ENCODE measurements at regions not wholly inside any gene's neighbourhood (a gene's known extent, or its start where the extent isn't known, plus 50 kb on each side); places are given as distances from the start of the nearest gene placed in this dataset.

GRCh38 chr3:72111265-72112205 lies 326.6 kb upstream of the PROK2 start:
- no peak for DNase-seq (ENCODE audit: low spot score)
- Histone ChIP-seq H2AFZ (no peak overlapping the region), H4K20me1 (ENCODE audit: insufficient read depth, poor library complexity, severe bottlenecking) (no peaks in the 10 kb centered on the region), H3K79me2 (no peaks in the 10 kb centered on the region), H3K27me3 (no peaks in the 10 kb centered on the region), H3K4me1 (ENCODE audit: insufficient read depth) (peaks cover 5% of the 10 kb centered on the region), H3K4me3 (no peak overlapping the region), H3K4me2 (no peak overlapping the region), H3K9me3 (ENCODE audit: low read depth) (no peaks in the 10 kb centered on the region), H3K27ac (no peak overlapping the region), H3K9me2 (replicated peaks; ENCODE audit: insufficient read depth) (no peaks in the 10 kb centered on the region), H3K36me3 (replicated peaks; ENCODE audit: insufficient read depth, low read depth) (no peaks in the 10 kb centered on the region)
- whole genome bisulfite sequencing (ENCODE audit: low lambda C conversion rate, missing lambda C conversion rate): 64% methylated on average over 7 of the region's 7 CpGs
- TF ChIP-seq EZH2 (IDR thresholded peaks at IDR 0.05; ENCODE audit: borderline replicate concordance) (no peak), EZH2phosphoT487 (IDR thresholded peaks at IDR 0.05; ENCODE audit: low read depth, severe bottlenecking, unreplicated experiment) (peak; percentile 59), CTCF (IDR thresholded peaks at IDR 0.05; ENCODE audit: poor library complexity) (no peak)

- Histone ChIP-seq H3K27ac (no peak overlapping the region), H3K4me2 (no peak overlapping the region), H4K20me1 (ENCODE audit: insufficient read depth, poor library complexity, severe bottlenecking) (no peaks in the 10 kb centered on the region), H3K4me1 (ENCODE audit: insufficient read depth) (peaks cover 5% of the 10 kb centered on the region), H3K9me2 (replicated peaks; ENCODE audit: insufficient read depth) (no peaks in the 10 kb centered on the region), H2AFZ (no peak overlapping the region), H3K36me3 (replicated peaks; ENCODE audit: insufficient read depth, low read depth) (no peaks in the 10 kb centered on the region), H3K79me2 (no peaks in the 10 kb centered on the region), H3K4me3 (no peak overlapping the region), H3K27me3 (no peaks in the 10 kb centered on the region), H3K9me3 (ENCODE audit: low read depth) (no peaks in the 10 kb centered on the region)
- no peak for DNase-seq (ENCODE audit: low spot score)
- no peak for TF ChIP-seq EZH2phosphoT487 (IDR thresholded peaks at IDR 0.05; ENCODE audit: low read depth, severe bottlenecking, unreplicated experiment)
- no peak for TF ChIP-seq EZH2 (IDR thresholded peaks at IDR 0.05; ENCODE audit: borderline replicate concordance)
- no peak for TF ChIP-seq CTCF (IDR thresholded peaks at IDR 0.05; ENCODE audit: poor library complexity)
- 92% methylated on average over 17 of the region's 17 CpGs for WGBS (ENCODE audit: low lambda C conversion rate, missing lambda C conversion rate)
Measured at GRCh38 chr3:72109327-72110259, 324.6 kb upstream of the PROK2 start.

GRCh38 chr3:72105306-72105705 lies 320.4 kb upstream of the PROK2 start:
- 74% methylated on average over 6 of the region's 6 CpGs for WGBS (ENCODE audit: low lambda C conversion rate, missing lambda C conversion rate)
- no peaks in the 10 kb centered on the region for H3K36me3 ChIP-seq (replicated peaks; ENCODE audit: insufficient read depth, low read depth)
- no peak for DNase-seq (ENCODE audit: low spot score)
- no peak overlapping the region for H3K4me2 ChIP-seq
- peaks cover 3% of the 10 kb centered on the region for H3K4me1 ChIP-seq (ENCODE audit: insufficient read depth)
- H3K79me2 ChIP-seq: no peaks in the 10 kb centered on the region
- no peak overlapping the region for H3K27ac ChIP-seq
- no peaks in the 10 kb centered on the region for H4K20me1 ChIP-seq (ENCODE audit: insufficient read depth, poor library complexity, severe bottlenecking)
- no peaks in the 10 kb centered on the region for H3K9me3 ChIP-seq (ENCODE audit: low read depth)
- no peak overlapping the region for H3K4me3 ChIP-seq
- no peak overlapping the region for H2AFZ ChIP-seq
- no peaks in the 10 kb centered on the region for H3K9me2 ChIP-seq (replicated peaks; ENCODE audit: insufficient read depth)
- peaks cover 18% of the 10 kb centered on the region for H3K27me3 ChIP-seq
- TF ChIP-seq CTCF (IDR thresholded peaks at IDR 0.05; ENCODE audit: poor library complexity) (no peak), EZH2 (IDR thresholded peaks at IDR 0.05; ENCODE audit: borderline replicate concordance) (no peak)

Data from hepatocyte (in vitro differentiated cells).